Medulla oblongata (tissue), 1 donor: ENCODE measurements at regions not wholly inside any gene's neighbourhood (a gene's known extent, or its start where the extent isn't known, plus 50 kb on each side); places are given as distances from the start of the nearest gene placed in this dataset.

Experiments
- DNase-seq: peaks from one replicate; pipeline ENCODE4 v3.0.0-alpha.2; 2015; ENCODE audit errors: extremely low spot score

GRCh38 chr4:184879271-184879670 is 53.5 kb upstream of the ACSL1 start:
- no peak for DNase-seq

- no peak for DNase-seq
Observed at GRCh38 chr4:184882276-184882675, 56.5 kb upstream of the ACSL1 start.

- DNase-seq = no peak
Observed at GRCh38 chr4:184883024-184883423, 57.3 kb upstream of the ACSL1 start.

- no peak for DNase-seq
Observed at GRCh38 chr4:184884883-184885282, 59.1 kb upstream of the ACSL1 start.

GRCh38 chr4:184885602-184886001 is 59.8 kb upstream of the ACSL1 start:
- no peak for DNase-seq

GRCh38 chr4:184887333-184887732 is 61.6 kb upstream of the ACSL1 start:
- no peak for DNase-seq

GRCh38 chr4:184887947-184888346 is 62.2 kb upstream of the ACSL1 start:
- no peak for DNase-seq

GRCh38 chr4:184889666-184890335 is 64.0 kb upstream of the ACSL1 start:
- peak; percentile 43 for DNase-seq

GRCh38 chr4:184890499-184890898 is 64.7 kb upstream of the ACSL1 start:
- no peak for DNase-seq

- no peak for DNase-seq
Observed at GRCh38 chr4:184891816-184892397, 66.1 kb upstream of the ACSL1 start.

- no peak for DNase-seq
Observed at GRCh38 chr4:184892999-184893398, 67.2 kb upstream of the ACSL1 start.

GRCh38 chr4:184893801-184894571 is 68.2 kb upstream of the ACSL1 start:
- no peak for DNase-seq

- DNase-seq = no peak
Observed at GRCh38 chr4:184895012-184895695, 69.4 kb upstream of the ACSL1 start.

GRCh38 chr4:184896868-184897715 is 71.3 kb upstream of the ACSL1 start:
- peak; percentile 38 for DNase-seq

- DNase-seq = peak; percentile 72
Observed at GRCh38 chr4:184897895-184898294, 72.1 kb upstream of the ACSL1 start.

GRCh38 chr4:184898793-184899192 is 73.0 kb upstream of the ACSL1 start:
- DNase-seq = no peak

- no peak for DNase-seq
Observed at GRCh38 chr4:184899261-184900134, 73.7 kb upstream of the ACSL1 start.

GRCh38 chr4:184900184-184900583 is 74.4 kb upstream of the ACSL1 start:
- DNase-seq = no peak

GRCh38 chr4:184902550-184902949 is 76.8 kb upstream of the ACSL1 start:
- no peak for DNase-seq

- no peak for DNase-seq
Observed at GRCh38 chr4:184906480-184907097, 80.8 kb upstream of the ACSL1 start.
